Esophagus squamous epithelium (tissue), 4 donors: ENCODE measurements at regions not wholly inside any gene's neighbourhood (a gene's known extent, or its start where the extent isn't known, plus 50 kb on each side); places are given as distances from the start of the nearest gene placed in this dataset.

Experiments used
- POLR2A ChIP-seq, 4 donors: fragments of 450-650 bp; IDR thresholded peaks; one replicate each; pipeline ENCODE4 v1.6.1; 2017; ENCODE audit warnings: antibody characterized with exemption in 4 of 4, mild to moderate bottlenecking in 4 of 4, moderate library complexity in 3 of 4
- TF ChIP-seq, protein P1 (sequence below), 6 experiments: fragments of 450-650 bp in 4 of 6; fragments of 200-600 bp in 2 of 6; sonication (generic) in 2 of 6; IDR thresholded peaks; one replicate each; pipeline ENCODE4 v1.5.1; 2016 to 2019; ENCODE audit warnings: antibody characterized with exemption in 6 of 6, mild to moderate bottlenecking in 4 of 6, moderate library complexity in 4 of 6

DNA sequence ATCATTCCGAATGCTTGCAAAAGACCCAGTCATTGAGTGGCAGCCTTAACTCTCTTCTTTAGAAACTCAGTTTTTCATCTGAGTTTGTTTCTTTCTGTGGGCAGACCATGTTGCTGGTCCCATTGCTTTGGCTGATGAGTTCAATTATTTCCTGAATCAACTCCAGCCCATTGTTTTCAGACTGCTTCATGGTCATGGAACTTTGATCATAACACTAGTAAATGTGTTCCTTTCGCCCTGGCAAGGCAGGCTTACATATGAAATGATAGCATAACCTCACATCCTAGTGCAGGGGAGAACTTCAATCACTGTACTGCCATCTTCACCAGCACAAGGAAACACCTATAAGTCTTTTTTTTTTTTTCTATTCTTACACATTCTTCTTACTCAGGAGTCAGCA lies 50.0 kb upstream of the DUSP10 start:
- TF ChIP-seq, protein P1, sequence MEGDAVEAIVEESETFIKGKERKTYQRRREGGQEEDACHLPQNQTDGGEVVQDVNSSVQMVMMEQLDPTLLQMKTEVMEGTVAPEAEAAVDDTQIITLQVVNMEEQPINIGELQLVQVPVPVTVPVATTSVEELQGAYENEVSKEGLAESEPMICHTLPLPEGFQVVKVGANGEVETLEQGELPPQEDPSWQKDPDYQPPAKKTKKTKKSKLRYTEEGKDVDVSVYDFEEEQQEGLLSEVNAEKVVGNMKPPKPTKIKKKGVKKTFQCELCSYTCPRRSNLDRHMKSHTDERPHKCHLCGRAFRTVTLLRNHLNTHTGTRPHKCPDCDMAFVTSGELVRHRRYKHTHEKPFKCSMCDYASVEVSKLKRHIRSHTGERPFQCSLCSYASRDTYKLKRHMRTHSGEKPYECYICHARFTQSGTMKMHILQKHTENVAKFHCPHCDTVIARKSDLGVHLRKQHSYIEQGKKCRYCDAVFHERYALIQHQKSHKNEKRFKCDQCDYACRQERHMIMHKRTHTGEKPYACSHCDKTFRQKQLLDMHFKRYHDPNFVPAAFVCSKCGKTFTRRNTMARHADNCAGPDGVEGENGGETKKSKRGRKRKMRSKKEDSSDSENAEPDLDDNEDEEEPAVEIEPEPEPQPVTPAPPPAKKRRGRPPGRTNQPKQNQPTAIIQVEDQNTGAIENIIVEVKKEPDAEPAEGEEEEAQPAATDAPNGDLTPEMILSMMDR (IDR thresholded peaks at IDR 0.05) = no peak
- TF ChIP-seq POLR2A (IDR thresholded peaks at IDR 0.05) = no peak
